Non-pigmented ciliary epithelial cell (primary cell): ENCODE measurements at regions not wholly inside any gene's neighbourhood (a gene's known extent, or its start where the extent isn't known, plus 50 kb on each side); places are given as distances from the start of the nearest gene placed in this dataset.

Experiments used
- DNase-seq: peaks from one replicate; pipeline ENCODE4 v3.0.0-alpha.2; 2010; ENCODE audit warnings: low read depth

DNA sequence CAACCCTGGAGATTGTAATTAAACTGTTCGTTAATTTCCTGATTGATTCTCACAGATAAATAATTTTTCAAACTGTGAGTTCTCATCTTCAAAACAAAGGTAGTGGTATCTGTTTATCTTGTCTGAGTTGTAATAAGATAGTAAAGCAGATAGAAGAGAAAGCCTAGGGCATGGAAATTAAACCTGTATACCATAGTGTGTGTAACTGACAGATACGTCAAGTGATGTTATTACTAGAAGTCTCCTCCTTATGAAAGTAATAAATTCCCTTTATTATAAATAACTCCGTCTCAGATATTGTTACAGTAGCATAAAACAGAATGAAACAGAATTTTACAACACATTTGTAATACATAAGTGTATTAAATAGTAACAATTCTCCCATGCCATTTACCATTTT lies 1065.1 kb downstream of the SLITRK1 start:
- no peak for DNase-seq

DNA sequence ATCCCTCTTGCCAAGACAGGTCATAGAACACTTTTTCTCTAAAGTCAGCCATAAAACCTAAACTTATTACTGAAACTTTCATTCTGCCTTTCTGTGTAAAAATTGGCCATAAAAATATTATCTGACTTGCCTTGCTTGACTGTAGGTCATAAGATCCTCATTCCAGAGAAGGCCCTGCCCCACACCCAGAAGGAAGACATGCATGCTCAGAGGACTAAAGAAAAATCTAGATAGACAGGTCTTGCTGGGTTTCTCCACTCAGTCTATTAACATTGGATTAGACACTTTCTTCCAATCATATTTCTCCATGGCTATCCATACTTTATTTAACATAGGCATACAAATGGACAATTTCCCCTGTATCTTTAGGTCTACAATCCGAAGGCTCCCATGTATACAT lies 1066.5 kb downstream of the SLITRK1 start:
- DNase-seq, result no peak

DNA sequence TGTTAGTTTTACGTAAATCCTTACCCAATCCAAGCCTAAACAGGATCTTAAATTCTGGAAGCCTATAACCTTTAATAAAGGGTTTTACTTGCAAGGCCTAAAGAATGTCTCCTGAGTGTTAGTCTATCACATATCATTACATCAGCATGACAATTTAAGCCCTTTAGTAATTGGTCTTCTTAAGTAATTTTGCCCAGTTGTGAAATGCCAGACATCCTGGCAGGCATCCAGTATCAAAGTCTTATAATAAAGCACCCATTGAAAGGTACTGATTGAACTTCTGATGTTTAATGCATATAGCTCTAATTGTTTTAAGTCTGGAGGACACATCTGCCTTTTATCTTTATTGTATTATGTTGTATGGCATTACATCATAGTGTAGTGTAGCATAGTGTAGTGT lies 1078.9 kb downstream of the SLITRK1 start:
- DNase-seq, result no peak

DNA sequence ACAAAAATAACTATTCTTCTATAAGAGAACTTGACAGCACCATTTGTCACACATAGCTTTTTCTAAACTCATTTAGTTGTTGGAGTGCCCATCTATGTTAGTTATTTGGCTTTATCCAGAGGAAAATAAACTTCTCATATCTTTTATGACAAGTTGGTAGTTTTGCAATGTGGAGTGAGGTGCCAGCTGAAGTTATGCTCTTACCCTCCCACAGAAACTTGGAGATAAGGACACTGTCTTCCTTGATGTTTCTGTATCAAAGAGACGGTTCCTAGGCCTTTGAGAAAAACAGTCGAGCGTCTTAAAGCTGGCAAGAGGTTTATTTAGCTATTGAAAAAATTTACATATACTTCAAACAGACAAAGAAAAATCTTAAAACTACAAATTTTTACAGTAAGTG lies 1079.7 kb downstream of the SLITRK1 start:
- DNase-seq, result no peak

DNA sequence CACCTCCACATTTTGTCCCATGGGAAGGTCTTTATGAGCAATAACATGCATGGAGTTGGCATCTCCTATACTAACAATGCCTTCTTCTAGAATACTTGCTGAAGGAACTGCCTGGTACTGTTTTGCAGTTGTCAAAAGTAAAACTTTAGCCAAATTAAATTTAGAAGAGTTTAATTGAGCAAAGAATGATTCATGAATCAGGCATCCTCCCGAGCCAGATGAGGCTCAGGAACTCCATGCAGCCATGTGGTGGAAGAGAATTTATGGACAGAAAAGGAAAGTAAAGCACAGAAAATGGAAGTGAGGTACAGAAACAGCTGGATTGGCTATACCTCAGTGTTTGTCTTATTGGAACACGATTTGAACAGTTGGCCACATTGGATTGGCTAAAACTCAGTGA lies 1081.9 kb downstream of the SLITRK1 start:
- peak; percentile 5 for DNase-seq

DNA sequence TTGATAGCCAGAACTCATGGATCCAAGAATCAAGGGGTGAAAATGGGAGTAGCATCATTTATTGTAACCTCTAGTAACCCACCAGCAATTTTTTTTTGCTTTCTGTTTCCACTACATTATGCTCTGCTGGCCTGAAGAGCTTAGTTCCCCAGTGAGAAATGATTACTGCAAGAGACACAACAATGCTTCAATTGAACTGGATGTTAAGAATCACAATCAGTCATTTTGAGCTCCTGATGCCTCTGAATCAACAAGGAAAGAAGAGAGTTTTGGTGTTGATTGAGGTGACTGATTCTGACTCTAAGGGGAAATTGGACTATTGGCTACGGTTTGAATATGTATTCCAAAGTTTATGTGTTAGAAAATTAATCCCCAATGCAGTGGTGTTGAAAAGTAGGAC lies 1084.4 kb downstream of the SLITRK1 start:
- no peak for DNase-seq

DNA sequence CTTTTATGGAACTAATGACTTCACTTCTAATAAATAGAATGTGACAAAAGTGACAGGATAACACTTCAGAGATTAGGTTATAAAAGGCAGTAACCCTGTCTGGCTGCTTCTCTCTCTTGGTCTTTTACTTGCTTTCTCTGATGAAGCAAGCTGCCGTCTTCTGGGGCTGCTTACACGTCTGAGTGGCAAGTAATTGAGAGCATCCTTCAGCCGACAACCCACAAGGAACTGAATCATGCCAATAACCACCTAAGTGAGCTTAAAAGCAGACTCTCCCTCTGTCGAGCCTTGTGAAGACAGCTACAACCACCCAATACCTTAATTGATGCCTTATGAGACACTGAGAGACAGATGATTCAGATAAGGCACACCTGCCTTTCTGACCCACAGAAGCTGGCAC lies 1091.2 kb downstream of the SLITRK1 start:
- DNase-seq, result no peak

DNA sequence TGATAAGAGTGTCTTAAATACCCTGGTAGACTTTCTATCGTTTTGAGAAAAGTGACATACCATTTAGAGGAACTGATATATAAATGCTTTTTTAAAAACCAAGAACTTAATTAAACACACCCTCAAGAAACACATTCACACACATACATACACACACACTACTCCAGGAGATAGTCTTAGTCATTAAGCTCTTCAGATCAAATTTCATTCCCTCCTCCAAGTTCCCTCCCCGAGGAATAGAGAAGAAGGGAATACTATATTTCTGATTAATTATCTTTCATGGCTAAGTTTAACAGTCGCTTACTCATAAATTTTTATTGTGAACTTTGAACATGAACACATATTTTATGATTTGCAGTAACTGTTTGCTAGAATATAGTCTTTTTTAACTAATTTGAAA lies 1109.5 kb downstream of the SLITRK1 start:
- DNase-seq, result no peak

DNA sequence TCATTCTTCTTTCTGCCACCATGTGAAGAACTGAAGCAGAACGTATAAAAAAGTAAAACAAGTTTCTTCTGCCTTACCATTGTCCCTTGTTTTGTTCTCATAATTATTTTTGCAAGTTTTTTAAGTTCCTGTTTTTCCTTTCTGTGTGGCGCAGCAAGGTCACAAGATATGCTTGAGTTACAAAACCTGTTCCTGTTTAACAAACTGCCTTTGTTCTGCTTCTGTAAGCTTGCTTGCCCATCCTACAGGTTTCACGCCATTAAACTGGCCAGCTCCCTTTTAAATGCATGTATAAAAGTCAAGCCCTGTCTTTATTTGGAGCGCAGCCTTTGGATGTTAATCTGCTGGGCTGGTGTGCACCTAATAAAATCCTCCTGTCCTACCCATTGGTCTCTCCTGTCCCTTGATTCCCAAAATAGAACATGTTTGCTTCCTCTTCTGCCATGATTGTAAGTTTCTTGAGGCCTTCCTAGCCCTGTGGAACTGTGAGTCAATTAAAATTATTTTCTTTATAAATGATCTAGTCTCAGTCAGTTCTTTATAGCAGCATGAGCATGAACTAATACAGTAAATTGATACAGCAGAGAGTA lies 1115.4 kb downstream of the SLITRK1 start:
- no peak for DNase-seq

DNA sequence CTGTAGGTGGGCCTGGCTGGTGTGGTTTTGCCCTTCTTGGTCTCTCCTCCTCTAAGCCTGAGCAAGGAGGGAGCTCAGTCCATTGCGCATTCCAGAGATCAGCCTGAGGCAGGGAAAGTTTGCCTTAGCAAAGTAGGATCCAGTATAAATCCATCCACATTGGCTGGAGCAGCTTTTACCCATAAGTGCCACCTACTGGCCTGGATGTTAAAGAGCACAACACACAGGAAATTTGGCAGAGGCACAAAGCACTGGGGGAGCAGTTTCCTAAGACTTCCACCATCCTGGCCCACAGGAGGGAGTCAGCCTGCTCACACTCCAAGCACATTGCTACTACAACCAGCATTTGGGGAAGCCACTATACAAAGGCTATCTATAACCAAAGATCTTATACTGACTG lies 1124.2 kb downstream of the SLITRK1 start:
- no peak for DNase-seq

DNA sequence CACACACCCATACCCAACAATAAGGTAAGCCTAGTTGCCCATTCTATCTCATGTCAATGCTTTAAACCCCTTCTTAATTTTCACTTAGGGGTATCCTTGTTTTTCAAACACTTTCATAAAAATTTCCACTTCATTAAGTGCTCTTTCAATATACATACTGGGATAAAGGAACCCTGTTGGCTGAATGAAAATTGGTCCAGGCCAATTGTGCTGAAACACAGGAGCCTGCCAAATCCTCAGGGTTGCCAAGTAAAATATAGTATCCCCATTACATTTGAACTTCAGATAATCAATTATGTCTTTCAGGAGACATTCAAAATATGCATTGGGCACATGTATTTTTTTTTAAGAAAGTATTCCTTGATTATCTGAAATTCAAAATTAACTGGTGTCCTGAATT lies 1131.1 kb downstream of the SLITRK1 start:
- DNase-seq, result no peak

DNA sequence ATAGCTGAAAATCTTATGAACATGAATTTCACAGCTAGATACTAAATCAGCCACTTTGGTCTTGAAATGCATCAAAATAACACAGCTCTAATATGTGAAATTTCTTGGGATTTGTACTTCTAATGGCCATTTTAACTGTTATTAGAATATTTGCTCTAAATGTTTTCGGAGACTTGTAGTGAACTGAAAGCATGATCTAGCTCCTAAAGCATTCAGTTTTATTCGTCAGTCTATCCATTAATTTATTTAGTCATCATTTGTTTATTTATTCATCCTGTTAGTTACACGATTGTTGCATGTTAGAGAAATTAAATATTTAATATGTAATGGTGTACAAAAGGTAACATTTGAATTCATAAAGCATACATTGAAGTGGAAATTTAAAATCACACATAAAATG lies 1132.7 kb downstream of the SLITRK1 start:
- no peak for DNase-seq

DNA sequence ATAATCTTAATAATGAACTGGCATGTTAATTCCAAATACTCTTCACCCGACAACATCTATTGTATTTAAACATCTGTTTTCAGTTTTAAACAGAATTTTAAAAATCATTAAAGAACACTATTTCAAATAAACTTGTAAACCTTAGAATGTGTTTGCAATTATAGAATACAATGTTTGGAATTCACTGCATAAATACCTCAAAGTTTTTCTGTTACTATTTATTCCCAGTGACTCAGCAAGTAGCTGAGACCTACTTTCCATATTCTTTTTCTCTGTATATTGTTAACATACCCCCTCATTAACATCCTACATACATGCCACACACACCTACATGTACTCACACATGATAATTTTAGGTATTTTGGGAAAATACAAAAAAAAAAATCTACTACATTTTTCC lies 1134.3 kb downstream of the SLITRK1 start:
- DNase-seq, result no peak

DNA sequence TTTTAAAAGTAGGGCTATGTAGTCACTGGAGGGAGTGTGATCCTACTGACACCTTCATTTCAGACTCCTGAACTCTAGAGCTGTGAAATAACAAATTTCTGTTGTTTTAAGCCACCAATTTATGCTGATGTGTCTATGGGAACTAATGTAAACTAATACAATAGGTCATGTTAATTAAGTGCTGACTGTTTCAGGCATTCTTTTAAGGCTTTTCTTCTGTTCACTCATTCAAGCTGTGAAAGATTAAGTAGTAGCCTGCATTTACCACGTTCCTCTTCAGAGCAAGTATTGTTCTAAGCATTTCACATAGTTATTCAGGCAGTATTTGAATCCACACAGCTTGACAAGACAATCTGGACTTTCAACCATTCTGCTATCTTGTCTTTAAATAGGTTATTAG lies 1135.0 kb downstream of the SLITRK1 start:
- no peak for DNase-seq

DNA sequence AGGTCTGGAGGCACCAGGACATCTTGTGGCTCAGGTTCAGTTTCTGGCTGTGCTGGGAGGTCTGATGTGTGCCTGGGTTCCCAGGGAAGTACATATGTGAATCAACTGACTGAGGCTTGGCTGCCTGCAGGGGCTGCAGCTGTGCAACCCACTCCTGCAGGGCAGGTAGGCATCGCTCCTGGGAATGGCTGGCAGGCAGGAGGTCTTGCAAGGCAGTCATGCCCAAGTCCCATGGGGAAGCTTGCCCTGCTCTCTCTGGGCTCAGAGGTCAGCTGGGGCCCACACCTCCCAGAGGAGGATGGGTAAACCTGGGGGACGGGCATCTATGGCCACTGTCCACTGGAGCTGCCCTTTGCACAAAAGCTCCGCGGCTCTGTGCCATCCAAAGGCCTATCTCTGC lies 1141.8 kb downstream of the SLITRK1 start:
- no peak for DNase-seq

DNA sequence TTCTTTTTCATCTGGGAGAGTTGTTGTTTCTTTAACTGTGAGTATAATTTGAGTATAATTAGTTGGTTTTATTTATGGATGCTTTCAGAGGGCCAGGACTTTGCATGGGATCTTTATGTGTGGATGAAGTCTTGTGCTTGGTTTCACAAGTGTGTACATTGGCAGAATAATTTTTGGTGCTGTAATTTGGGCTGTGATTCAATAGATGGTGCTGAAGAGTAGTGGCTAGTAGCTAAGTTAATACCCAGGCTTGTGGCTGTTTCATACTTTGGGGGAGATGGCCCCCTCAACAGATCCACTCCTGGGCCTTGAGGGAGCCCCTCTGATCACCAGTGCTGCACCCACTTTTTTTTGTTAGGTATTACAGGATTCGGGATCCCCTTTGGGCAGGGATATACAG lies 1142.4 kb downstream of the SLITRK1 start:
- DNase-seq, result no peak

DNA sequence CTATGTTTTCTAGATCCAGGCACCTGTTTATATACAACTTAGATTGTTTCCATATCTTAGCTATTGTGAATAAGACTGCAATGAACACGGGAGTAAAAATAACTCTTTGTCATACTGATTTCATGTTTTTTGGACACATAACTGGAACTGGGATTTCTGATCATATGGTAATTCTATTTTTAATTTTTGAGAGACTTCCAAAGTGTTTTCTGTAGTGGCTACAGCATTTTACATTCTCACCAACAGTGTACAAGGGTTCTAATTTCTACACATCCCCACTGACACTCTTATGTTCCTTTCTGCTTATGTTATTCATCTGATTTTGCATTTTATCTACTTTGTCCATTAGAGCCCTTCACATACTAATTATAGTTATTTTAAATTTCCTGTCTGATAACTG lies 1152.9 kb downstream of the SLITRK1 start:
- no peak for DNase-seq

DNA sequence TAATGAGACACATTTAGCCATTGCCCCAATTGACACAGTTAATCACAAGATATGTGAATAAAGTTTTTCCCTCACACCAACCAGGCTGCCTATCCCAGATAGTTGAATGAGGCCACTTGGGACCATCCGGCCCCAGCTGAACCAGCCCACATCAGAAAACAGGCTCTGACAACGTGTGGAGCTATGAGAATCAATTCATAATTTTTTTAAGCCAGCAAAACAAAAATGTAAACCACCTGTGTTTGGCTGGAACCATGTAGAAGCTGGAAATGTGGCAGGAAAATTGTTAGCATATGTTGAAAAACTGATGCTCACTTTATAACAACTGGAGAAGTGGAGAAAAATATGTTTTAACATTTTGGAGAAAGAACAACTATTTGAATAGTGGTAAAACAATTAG lies 1161.3 kb downstream of the SLITRK1 start:
- DNase-seq, result no peak

DNA sequence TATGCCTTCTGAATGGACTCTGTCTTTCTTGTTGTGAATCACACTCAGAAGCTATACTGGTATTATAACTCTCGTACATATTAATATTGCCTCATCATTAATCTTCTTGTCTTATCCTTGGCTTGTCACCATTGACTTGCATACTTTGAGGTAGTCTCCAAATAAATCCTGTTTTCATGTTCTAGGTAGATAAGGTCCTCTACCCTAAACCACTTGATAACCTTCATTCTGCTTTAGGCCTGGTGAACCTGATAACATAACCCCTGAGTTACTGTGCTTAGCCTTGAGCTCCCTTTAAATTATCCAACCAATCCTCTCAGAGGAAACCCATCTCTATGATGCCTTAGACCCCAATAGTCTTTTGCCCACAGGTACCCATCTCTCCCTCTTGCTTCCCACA lies 1162.3 kb downstream of the SLITRK1 start:
- DNase-seq, result no peak

DNA sequence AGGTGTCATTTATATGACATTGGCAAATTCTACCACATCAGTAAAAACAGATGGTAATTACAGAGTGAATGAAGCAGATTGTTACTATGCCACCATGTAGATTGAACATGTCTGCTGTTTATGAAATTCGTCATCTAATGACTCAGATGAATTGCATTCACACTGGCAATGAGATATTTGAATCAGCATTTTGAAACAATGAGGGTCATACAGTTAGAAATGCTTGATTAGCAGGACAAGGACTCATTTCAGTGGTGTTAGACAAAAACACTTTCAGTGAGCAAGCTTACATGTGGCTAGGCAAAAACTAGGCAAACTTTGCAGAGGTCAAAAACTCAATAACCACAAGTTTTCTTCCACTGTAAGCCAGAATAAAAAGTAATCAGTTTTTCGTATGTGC lies 1165.0 kb downstream of the SLITRK1 start:
- peak; percentile 67 for DNase-seq

DNA sequence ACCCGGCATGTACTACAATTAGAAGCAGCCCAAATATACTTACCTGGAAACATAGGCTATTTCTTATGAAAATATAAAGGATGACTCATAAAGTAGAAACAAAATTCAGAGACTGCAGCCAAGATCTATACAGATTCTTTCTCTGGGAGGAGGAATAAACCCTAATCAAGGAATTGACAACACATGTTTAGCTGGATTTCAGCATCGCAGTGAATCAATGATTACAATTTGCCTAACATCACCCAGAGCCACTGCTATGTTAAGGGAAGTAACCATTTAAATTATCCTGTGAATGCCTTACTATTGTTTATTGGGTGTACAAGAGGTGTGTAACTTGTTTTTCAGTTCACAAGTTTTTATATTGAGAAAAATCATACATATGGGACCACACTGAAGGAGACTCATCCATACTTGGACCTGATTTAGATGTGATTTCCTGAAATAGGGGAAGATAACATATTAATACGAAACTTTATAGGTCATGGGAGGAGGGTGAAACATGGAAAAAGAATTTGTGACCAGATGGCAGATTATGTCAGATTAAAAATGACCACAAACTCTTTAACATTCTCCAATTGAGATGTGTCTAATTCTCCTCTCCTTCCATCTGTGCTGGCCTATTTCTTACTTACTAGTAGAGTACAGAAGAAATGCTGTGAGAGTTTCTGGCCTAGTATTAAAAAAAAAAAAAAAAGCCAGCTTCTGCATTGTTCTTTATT lies 1168.4 kb downstream of the SLITRK1 start:
- peak; percentile 31 for DNase-seq

DNA sequence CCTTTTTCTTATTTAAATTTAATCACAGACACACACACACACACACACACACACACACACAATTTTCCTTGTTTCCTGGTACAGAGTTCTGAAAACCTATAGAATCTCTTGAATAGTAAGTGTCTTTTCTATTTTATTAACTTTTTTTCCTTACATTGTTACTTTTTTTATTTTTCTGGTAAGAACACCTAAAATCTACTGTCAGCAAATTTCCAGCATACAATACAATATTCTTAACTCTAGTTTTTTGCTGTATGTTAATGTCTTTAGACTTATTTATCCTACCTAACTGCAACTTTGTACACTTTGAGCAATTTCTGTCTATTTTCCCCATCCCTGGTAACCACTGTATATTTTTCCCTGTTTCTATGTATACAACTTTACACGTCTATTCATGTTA lies 1179.8 kb downstream of the SLITRK1 start:
- DNase-seq, result no peak

DNA sequence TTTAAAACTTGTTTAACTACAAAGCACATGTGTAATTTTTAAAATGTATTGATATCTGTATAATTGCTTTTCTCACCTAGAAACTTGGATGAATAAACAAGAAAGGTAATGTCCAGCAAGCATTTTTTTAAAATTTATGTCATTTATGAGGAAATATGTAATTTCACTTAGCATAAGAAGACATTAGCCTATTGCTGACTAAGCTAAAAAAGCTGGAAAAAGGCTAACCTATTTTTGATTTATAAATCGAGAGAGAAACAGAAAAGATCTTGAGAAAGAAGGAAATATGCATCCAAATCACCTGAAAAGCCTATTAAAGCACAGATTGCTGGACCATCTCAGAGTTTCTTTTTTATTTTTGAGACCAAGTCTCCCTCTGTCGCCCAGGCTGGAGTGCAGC lies 1181.3 kb downstream of the SLITRK1 start:
- no peak for DNase-seq

DNA sequence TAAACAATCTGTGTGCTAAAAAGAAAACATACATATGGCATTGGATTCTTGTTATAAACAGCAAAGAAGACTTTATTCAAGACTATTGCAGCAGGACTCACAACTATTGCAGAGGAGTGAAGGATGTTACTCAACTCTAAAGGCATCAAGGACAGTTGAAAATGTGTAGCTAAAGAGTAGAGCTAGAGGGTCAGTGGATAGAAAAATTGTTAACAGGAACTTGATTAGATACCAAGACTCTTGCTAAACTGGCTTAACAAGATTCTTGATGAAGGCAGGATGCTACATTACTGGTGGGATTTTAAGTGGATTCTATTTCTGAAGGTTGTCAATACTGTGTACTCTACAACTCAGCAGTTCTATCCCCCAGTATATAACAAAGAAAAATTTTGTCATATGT lies 1183.3 kb downstream of the SLITRK1 start:
- no peak for DNase-seq
